SK-N-SH (cell line): ENCODE measurements at regions not wholly inside any gene's neighbourhood (a gene's known extent, or its start where the extent isn't known, plus 50 kb on each side); places are given as distances from the start of the nearest gene placed in this dataset.

ENCODE experiments used
- CTCF ChIA-PET: fragments of 300-600, 350-600 bp; formaldehyde crosslinking; extraction: SDS; loops from one replicate; lab custom pipeline; 2021; lab: Yijun Ruan, JAX
- POLR2A ChIA-PET: fragments of 350-600 bp; sonication (Branson Sonifier 250); formaldehyde crosslinking; extraction: SDS; loops from one replicate; lab custom pipeline; 2020; ENCODE audit warnings: antibody characterized with exemption, inconsistent platforms; lab: Yijun Ruan, JAX
- DNase-seq: peaks from one replicate; pipeline ENCODE4 v3.0.0; 2012
- H2AFZ ChIP-seq: fragments of 200-600 bp; sonication (generic); 2 replicates; pipeline ENCODE4 v1.8.1; 2016; ENCODE audit warnings: antibody characterized with exemption, mild to moderate bottlenecking, low read depth
- H3F3A ChIP-seq: fragments of 200-600 bp; sonication (generic); replicated peaks from 2 replicates; pipeline ENCODE3; 2016; ENCODE audit warnings: antibody characterized with exemption, mild to moderate bottlenecking; ENCODE audit not compliant: insufficient read depth
- H3K27ac ChIP-seq, 2 experiments: fragments of 200-500 bp in 1 of 2; fragments of 200-600 bp in 1 of 2; sonication (Bioruptor generic) in 1 of 2; sonication (generic), shearing (Covaris generic) in 1 of 2; 2 replicates each; pipeline versions ENCODE4 v1.5.1 to v1.6.1; 2014 to 2016; ENCODE audit warnings: low read depth in 2 of 2, inconsistent platforms in 1 of 2, low read length in 1 of 2, mild to moderate bottlenecking in 1 of 2, mixed read lengths in 1 of 2
- H3K27me3 ChIP-seq: fragments of 200-600 bp; sonication (generic), shearing (Covaris generic); 2 replicates; pipeline ENCODE4 v1.6.1; 2016; ENCODE audit warnings: mixed run types; ENCODE audit not compliant: insufficient read depth
- H3K36me3 ChIP-seq, 2 experiments: fragments of 200-500 bp in 1 of 2; fragments of 200-600 bp in 1 of 2; sonication (Bioruptor generic) in 1 of 2; sonication (generic) in 1 of 2; replicated peaks in 1 of 2; 2 replicates each; pipeline versions ENCODE3 to v1.5.1; 2014 to 2016; ENCODE audit warnings: low read length in 1 of 2, mild to moderate bottlenecking in 1 of 2; ENCODE audit not compliant: insufficient read depth in 2 of 2, control insufficient read depth in 1 of 2
- H3K4me1 ChIP-seq, 2 experiments: fragments of 200-500 bp in 1 of 2; fragments of 200-600 bp in 1 of 2; sonication (Bioruptor generic) in 1 of 2; sonication (generic), shearing (Covaris generic) in 1 of 2; 2 replicates each; pipeline versions ENCODE4 v1.5.1 to v1.6.1; 2014 to 2016; ENCODE audit warnings: low read depth in 1 of 2, low read length in 1 of 2, mixed run types in 1 of 2; ENCODE audit not compliant: insufficient read depth in 2 of 2, control insufficient read depth in 1 of 2
- H3K4me2 ChIP-seq: fragments of 200-600 bp; sonication (generic), shearing (Covaris generic); 2 replicates; pipeline ENCODE4 v1.6.1; 2017; ENCODE audit warnings: mixed run types
- H3K4me3 ChIP-seq, 2 experiments: fragments of 200-500 bp in 1 of 2; fragments of 200-600 bp in 1 of 2; sonication (Bioruptor generic) in 1 of 2; sonication (generic), shearing (Covaris generic) in 1 of 2; 2 replicates each; pipeline versions ENCODE4 v1.5.1 to v1.8.1; 2014 to 2016; ENCODE audit warnings: low read depth in 2 of 2, inconsistent platforms in 1 of 2, low read length in 1 of 2, mild to moderate bottlenecking in 1 of 2, mixed read lengths in 1 of 2, moderate library complexity in 1 of 2
- H3K79me2 ChIP-seq: fragments of 200-600 bp; sonication (generic); 2 replicates; pipeline ENCODE4 v1.8.1; 2017; ENCODE audit warnings: mild to moderate bottlenecking; ENCODE audit not compliant: insufficient read depth
- H3K9ac ChIP-seq: fragments of 200-600 bp; sonication (generic); 2 replicates; pipeline ENCODE4 v1.6.1; 2017; ENCODE audit warnings: mixed run types
- H3K9me2 ChIP-seq: fragments of 200-600 bp; sonication (generic); 2 replicates; pipeline ENCODE4 v1.6.1; 2017; ENCODE audit warnings: mixed run types
- H3K9me3 ChIP-seq: fragments of 200-600 bp; sonication (generic); 2 replicates; pipeline ENCODE4 v1.6.1; 2017; ENCODE audit warnings: mixed run types, mild to moderate bottlenecking, moderate library complexity
- H4K20me1 ChIP-seq: fragments of 200-600 bp; sonication (generic); 2 replicates; pipeline ENCODE4 v1.6.1; 2017; ENCODE audit warnings: mild to moderate bottlenecking, mixed run types; ENCODE audit not compliant: insufficient read depth
- CHD2 ChIP-seq: fragments of 150-350 bp; IDR thresholded peaks from 2 replicates; pipeline ENCODE4 v1.6.1; 2018; ENCODE audit warnings: low read length; ENCODE audit not compliant: partially characterized antibody
- EP300 ChIP-seq, 2 experiments: IDR thresholded peaks; 2 replicates each; pipeline versions ENCODE4 v1.4.0 to v1.6.1; 2012; ENCODE audit warnings: borderline replicate concordance in 1 of 2, low read depth in 1 of 2, low read length in 1 of 2
- FOSL2 ChIP-seq: IDR thresholded peaks from 2 replicates; pipeline ENCODE4 v1.4.0; 2012; ENCODE audit warnings: low read depth, mild to moderate bottlenecking, moderate library complexity, borderline replicate concordance
- FOXM1 ChIP-seq: IDR thresholded peaks from 2 replicates; pipeline ENCODE4 v1.4.0; 2012; ENCODE audit warnings: low read depth, mild to moderate bottlenecking
- GATA2 ChIP-seq: sonication (generic); formaldehyde crosslinking; IDR thresholded peaks from 2 replicates; pipeline ENCODE4 v1.5.0; 2020; ENCODE audit warnings: mild to moderate bottlenecking, missing genetic modification reagents
- JUND ChIP-seq: IDR thresholded peaks from 2 replicates; pipeline ENCODE4 v1.4.0; 2012
- MEF2A ChIP-seq: IDR thresholded peaks from 2 replicates; pipeline ENCODE4 v1.4.0; 2012; ENCODE audit warnings: low read depth, borderline replicate concordance
- NRF1 ChIP-seq: IDR thresholded peaks from 2 replicates; pipeline ENCODE4 v1.6.1; 2012; ENCODE audit warnings: low read depth, mild to moderate bottlenecking, low read length
- POLR2AphosphoS5 ChIP-seq: IDR thresholded peaks from 2 replicates; pipeline ENCODE4 v1.6.1; 2012; ENCODE audit warnings: low read depth, low read length
- RAD21 ChIP-seq: IDR thresholded peaks from 2 replicates; pipeline ENCODE4 v1.6.1; 2012; ENCODE audit warnings: mild to moderate bottlenecking, low read length
- SIN3A ChIP-seq: IDR thresholded peaks from 2 replicates; pipeline ENCODE4 v1.6.1; 2012; ENCODE audit warnings: low read depth, mild to moderate bottlenecking, low read length, moderate library complexity, borderline replicate concordance
- SMC3 ChIP-seq: IDR thresholded peaks from 2 replicates; pipeline ENCODE4 v1.6.1; 2012; ENCODE audit warnings: low read depth, low read length, improper control_type of control experiment
- TCF12 ChIP-seq: IDR thresholded peaks from 2 replicates; pipeline ENCODE4 v1.4.0; 2012
- TEAD4 ChIP-seq: IDR thresholded peaks from 2 replicates; pipeline ENCODE4 v1.4.0; 2012; ENCODE audit warnings: mild to moderate bottlenecking, borderline replicate concordance; ENCODE audit not compliant: insufficient read depth
- WGBS: methylation state at CpG from one replicate; pipeline ENCODE4 v1.1.6; 2017; ENCODE audit warnings: low lambda C conversion rate; 5-methylcytosine and 5-hydroxymethylcytosine counted together
- TF ChIP-seq, protein P1 (sequence below): IDR thresholded peaks from 2 replicates; pipeline ENCODE4 v1.4.0; 2012; ENCODE audit warnings: low read depth
- TF ChIP-seq, protein P2 (sequence below): fragments of 150-350 bp; IDR thresholded peaks from 2 replicates; pipeline ENCODE4 v1.6.1; 2016; ENCODE audit warnings: mild to moderate bottlenecking, low read depth, low read length
- TF ChIP-seq, protein P3 (sequence below): IDR thresholded peaks from 2 replicates; pipeline ENCODE4 v1.4.0; 2012; ENCODE audit warnings: low read depth, borderline replicate concordance
- TF ChIP-seq, protein P4 (sequence below): fragments of 200-600 bp; sonication (generic); IDR thresholded peaks from 2 replicates; pipeline ENCODE4 v1.6.1; 2017; ENCODE audit warnings: antibody characterized with exemption, mild to moderate bottlenecking, moderate library complexity
- TF ChIP-seq, protein P5 (sequence below): IDR thresholded peaks from 2 replicates; pipeline ENCODE4; 2012
- TF ChIP-seq, protein P6 (sequence below): IDR thresholded peaks from 2 replicates; pipeline ENCODE4 v1.4.0; 2012; ENCODE audit warnings: low read depth, borderline replicate concordance

DNA sequence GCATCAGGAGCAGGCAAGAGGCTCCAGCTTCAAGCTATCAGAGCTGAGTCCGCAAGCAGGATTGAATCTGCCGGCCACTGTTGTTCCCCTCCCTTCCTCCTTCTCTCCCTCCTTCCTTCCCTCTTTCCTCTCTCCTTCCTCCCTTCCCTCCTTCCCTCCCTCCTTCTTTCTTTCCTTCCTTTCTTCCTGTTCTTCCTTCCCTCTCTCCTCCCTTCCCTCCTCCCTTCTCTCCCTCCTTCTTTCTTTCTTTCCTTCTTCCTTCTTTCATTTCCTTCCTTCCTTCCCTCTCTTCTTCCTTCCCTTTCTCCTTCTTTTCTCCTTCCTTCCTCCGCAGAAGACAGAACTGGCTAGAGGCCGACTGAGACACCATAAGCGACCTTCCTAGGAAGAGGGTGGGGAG is 534.0 kb downstream of the NPHP4 start:
- H3K4me3 ChIP-seq, result no peak overlapping the region
- POLR2A ChIA-PET, result interaction anchor here (0.6 kb wide), 1 partner anchor 803 kb away, joined by 8 read pairs; no protein-coding TSS in a partner anchor
- H3K79me2 ChIP-seq, result no peaks in the 10 kb centered on the region
- H3K27me3 ChIP-seq, result no peaks in the 10 kb centered on the region
- no peaks in the 10 kb centered on the region for H3K9me2 ChIP-seq
- H3K4me1 ChIP-seq, result peaks cover 0 to 41% of the 10 kb centered on the region in 2 experiments; a peak in 1 of 4 replicates
- H3K9me3 ChIP-seq, result no peaks in the 10 kb centered on the region
- no peaks in the 10 kb centered on the region for H3F3A ChIP-seq
- no peak overlapping the region for H2AFZ ChIP-seq
- peak overlapping the region in 1 of 2 experiments; percentile 66; a peak in 1 of 4 replicates for H3K27ac ChIP-seq
- H3K9ac ChIP-seq, result no peak overlapping the region
- no peak overlapping the region for H3K4me2 ChIP-seq
- no peak for TF ChIP-seq RAD21
- TF ChIP-seq TCF12, result no peak
- no peak for TF ChIP-seq SMC3
- no peak for TF ChIP-seq FOXM1
- TF ChIP-seq, protein P1, sequence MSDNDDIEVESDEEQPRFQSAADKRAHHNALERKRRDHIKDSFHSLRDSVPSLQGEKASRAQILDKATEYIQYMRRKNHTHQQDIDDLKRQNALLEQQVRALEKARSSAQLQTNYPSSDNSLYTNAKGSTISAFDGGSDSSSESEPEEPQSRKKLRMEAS, result no peak
- TF ChIP-seq TEAD4, result no peak
- no peak for TF ChIP-seq MEF2A
- TF ChIP-seq POLR2AphosphoS5, result no peak
- no peak for TF ChIP-seq FOSL2
- no peak for TF ChIP-seq CHD2
- TF ChIP-seq JUND, result no peak
- no peak for TF ChIP-seq GATA2 (CRISPR knock-in tag)
- TF ChIP-seq, protein P2, sequence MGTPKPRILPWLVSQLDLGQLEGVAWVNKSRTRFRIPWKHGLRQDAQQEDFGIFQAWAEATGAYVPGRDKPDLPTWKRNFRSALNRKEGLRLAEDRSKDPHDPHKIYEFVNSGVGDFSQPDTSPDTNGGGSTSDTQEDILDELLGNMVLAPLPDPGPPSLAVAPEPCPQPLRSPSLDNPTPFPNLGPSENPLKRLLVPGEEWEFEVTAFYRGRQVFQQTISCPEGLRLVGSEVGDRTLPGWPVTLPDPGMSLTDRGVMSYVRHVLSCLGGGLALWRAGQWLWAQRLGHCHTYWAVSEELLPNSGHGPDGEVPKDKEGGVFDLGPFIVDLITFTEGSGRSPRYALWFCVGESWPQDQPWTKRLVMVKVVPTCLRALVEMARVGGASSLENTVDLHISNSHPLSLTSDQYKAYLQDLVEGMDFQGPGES, result no peak
- TF ChIP-seq, protein P3, sequence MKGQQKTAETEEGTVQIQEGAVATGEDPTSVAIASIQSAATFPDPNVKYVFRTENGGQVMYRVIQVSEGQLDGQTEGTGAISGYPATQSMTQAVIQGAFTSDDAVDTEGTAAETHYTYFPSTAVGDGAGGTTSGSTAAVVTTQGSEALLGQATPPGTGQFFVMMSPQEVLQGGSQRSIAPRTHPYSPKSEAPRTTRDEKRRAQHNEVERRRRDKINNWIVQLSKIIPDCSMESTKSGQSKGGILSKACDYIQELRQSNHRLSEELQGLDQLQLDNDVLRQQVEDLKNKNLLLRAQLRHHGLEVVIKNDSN, result no peak
- TF ChIP-seq, protein P4, sequence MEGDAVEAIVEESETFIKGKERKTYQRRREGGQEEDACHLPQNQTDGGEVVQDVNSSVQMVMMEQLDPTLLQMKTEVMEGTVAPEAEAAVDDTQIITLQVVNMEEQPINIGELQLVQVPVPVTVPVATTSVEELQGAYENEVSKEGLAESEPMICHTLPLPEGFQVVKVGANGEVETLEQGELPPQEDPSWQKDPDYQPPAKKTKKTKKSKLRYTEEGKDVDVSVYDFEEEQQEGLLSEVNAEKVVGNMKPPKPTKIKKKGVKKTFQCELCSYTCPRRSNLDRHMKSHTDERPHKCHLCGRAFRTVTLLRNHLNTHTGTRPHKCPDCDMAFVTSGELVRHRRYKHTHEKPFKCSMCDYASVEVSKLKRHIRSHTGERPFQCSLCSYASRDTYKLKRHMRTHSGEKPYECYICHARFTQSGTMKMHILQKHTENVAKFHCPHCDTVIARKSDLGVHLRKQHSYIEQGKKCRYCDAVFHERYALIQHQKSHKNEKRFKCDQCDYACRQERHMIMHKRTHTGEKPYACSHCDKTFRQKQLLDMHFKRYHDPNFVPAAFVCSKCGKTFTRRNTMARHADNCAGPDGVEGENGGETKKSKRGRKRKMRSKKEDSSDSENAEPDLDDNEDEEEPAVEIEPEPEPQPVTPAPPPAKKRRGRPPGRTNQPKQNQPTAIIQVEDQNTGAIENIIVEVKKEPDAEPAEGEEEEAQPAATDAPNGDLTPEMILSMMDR, result no peak
- no peak for TF ChIP-seq SIN3A
- TF ChIP-seq EP300 (IDR thresholded peaks at IDR 0.05; ENCODE audit: borderline replicate concordance in 1 of 2, low read depth in 1 of 2, low read length in 1 of 2), result no peak
- TF ChIP-seq, protein P5, sequence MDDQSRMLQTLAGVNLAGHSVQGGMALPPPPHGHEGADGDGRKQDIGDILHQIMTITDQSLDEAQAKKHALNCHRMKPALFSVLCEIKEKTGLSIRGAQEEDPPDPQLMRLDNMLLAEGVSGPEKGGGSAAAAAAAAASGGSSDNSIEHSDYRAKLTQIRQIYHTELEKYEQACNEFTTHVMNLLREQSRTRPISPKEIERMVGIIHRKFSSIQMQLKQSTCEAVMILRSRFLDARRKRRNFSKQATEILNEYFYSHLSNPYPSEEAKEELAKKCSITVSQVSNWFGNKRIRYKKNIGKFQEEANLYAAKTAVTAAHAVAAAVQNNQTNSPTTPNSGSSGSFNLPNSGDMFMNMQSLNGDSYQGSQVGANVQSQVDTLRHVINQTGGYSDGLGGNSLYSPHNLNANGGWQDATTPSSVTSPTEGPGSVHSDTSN, result no peak
- TF ChIP-seq, protein P6, sequence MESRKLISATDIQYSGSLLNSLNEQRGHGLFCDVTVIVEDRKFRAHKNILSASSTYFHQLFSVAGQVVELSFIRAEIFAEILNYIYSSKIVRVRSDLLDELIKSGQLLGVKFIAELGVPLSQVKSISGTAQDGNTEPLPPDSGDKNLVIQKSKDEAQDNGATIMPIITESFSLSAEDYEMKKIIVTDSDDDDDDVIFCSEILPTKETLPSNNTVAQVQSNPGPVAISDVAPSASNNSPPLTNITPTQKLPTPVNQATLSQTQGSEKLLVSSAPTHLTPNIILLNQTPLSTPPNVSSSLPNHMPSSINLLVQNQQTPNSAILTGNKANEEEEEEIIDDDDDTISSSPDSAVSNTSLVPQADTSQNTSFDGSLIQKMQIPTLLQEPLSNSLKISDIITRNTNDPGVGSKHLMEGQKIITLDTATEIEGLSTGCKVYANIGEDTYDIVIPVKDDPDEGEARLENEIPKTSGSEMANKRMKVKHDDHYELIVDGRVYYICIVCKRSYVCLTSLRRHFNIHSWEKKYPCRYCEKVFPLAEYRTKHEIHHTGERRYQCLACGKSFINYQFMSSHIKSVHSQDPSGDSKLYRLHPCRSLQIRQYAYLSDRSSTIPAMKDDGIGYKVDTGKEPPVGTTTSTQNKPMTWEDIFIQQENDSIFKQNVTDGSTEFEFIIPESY, result no peak
- no peak for TF ChIP-seq NRF1
- TF ChIP-seq, all 33 proteins: peak for 0
- Histone ChIP-seq H3K36me3 (no peaks in the 10 kb centered on the region), H4K20me1 (no peaks in the 10 kb centered on the region)
- WGBS, result 37% methylated on average over 5 of the region's 5 CpGs
- CTCF ChIA-PET, result no interaction called here
- DNase-seq, result no peak
